ENCODE measurements at regions not wholly inside any gene's neighbourhood (a gene's known extent, or its start where the extent isn't known, plus 50 kb on each side); places are given as distances from the start of the nearest gene placed in this dataset.

- DNase-seq (ENCODE audit: low read depth in 2 of 2) = no peak
These were observed 51.4 kb upstream of the TMEM132E start for GRCh38 chr17:34527908-34528470.

GRCh38 chr17:34527136-34527907, 52.1 kb upstream of the TMEM132E start:
- no peak for DNase-seq (ENCODE audit: low read depth in 2 of 2)

- DNase-seq (ENCODE audit: low read depth in 2 of 2) = no peak
These were observed 53.7 kb upstream of the TMEM132E start for GRCh38 chr17:34525651-34526050.

- no peak for DNase-seq (ENCODE audit: low read depth in 2 of 2)
These were observed 57.4 kb upstream of the TMEM132E start for GRCh38 chr17:34521955-34522354.

- no peak for DNase-seq (ENCODE audit: low read depth in 2 of 2)
These were observed 60.1 kb upstream of the TMEM132E start for GRCh38 chr17:34519282-34519681.

- DNase-seq (ENCODE audit: low read depth in 2 of 2) = no peak
These were observed 62.0 kb upstream of the TMEM132E start for GRCh38 chr17:34517406-34517805.

GRCh38 chr17:34511931-34512330, 67.5 kb upstream of the TMEM132E start:
- DNase-seq (ENCODE audit: low read depth in 2 of 2) = no peak

GRCh38 chr17:34511265-34511664, 68.1 kb upstream of the TMEM132E start:
- no peak for DNase-seq (ENCODE audit: low read depth in 2 of 2)

- DNase-seq (ENCODE audit: low read depth in 2 of 2) = no peak
These were observed 74.4 kb upstream of the TMEM132E start for GRCh38 chr17:34504814-34505484.

- no peak for DNase-seq (ENCODE audit: low read depth in 2 of 2)
These were observed 75.7 kb upstream of the TMEM132E start for GRCh38 chr17:34503528-34504195.

GRCh38 chr17:34502426-34502825, 77.0 kb upstream of the TMEM132E start:
- DNase-seq (ENCODE audit: low read depth in 2 of 2) = no peak

- no peak for DNase-seq (ENCODE audit: low read depth in 2 of 2)
These were observed 79.8 kb upstream of the TMEM132E start for GRCh38 chr17:34499576-34499975.

- no peak for DNase-seq (ENCODE audit: low read depth in 2 of 2)
These were observed 85.5 kb upstream of the TMEM132E start for GRCh38 chr17:34493917-34494316.

GRCh38 chr17:34487626-34488025, 91.8 kb upstream of the TMEM132E start:
- DNase-seq (ENCODE audit: low read depth in 2 of 2) = no peak

- DNase-seq (ENCODE audit: low read depth in 2 of 2) = no peak
These were observed 92.6 kb upstream of the TMEM132E start for GRCh38 chr17:34486761-34487160.

GRCh38 chr17:34485999-34486398, 93.4 kb upstream of the TMEM132E start:
- DNase-seq (ENCODE audit: low read depth in 2 of 2) = no peak

- no peak for DNase-seq (ENCODE audit: low read depth in 2 of 2)
These were observed 95.1 kb upstream of the TMEM132E start for GRCh38 chr17:34484193-34484733.

GRCh38 chr17:34482730-34483129, 96.7 kb upstream of the TMEM132E start:
- no peak for DNase-seq (ENCODE audit: low read depth in 2 of 2)

GRCh38 chr17:34481779-34482178, 97.6 kb upstream of the TMEM132E start:
- DNase-seq (ENCODE audit: low read depth in 2 of 2) = no peak

- DNase-seq (ENCODE audit: low read depth in 2 of 2) = no peak
These were observed 100.0 kb upstream of the TMEM132E start for GRCh38 chr17:34479371-34479770.

GRCh38 chr17:34478244-34478643, 101.1 kb upstream of the TMEM132E start:
- DNase-seq (ENCODE audit: low read depth in 2 of 2) = no peak

- DNase-seq (ENCODE audit: low read depth in 2 of 2) = no peak
These were observed 104.1 kb upstream of the TMEM132E start for GRCh38 chr17:34475296-34475695.
